NCI-H2029 treated with DMSO at 0.1 percent for 48 hours (cell line): ENCODE measurements at regions not wholly inside any gene's neighbourhood (a gene's known extent, or its start where the extent isn't known, plus 50 kb on each side); places are given as distances from the start of the nearest gene placed in this dataset.

ENCODE experiments used
- DNase-seq: peaks from one replicate; lab custom pipeline; 2025; lab: John Stamatoyannopoulos, UW

GRCh38 chr15:70505936-70506912, 257.1 kb downstream of the UACA start:
- no peak for DNase-seq

GRCh38 chr15:70505411-70505919, 257.9 kb downstream of the UACA start:
- no peak for DNase-seq

- no peak for DNase-seq
These were observed 258.4 kb downstream of the UACA start for GRCh38 chr15:70504988-70505387.

- no peak for DNase-seq
These were observed 258.9 kb downstream of the UACA start for GRCh38 chr15:70504299-70504951.

DNA sequence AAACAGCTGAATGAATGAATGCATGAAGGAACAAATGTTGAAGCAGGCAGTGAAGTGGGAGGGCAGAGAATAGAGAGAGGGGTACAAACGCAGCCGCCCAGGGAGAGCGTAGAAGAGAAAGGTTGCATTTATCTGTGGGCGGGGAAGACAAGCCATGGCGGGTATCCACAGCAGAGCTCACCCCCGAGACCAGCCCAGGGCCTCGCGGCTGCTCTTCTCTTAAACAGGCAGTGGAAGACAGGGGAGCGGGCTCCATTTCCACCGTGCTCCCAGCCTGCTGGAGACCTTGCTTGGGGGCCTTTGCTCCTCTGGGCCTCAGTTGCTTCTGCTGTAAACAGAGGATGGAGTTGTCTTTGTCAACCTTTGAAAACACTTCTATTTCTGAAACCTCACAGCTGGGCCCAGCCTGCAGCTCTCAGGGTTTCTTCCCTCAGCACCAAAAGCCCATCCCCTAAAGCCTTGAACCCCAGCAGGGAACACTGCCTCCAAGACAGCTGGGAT, 259.5 kb downstream of the UACA start:
- no peak for DNase-seq

DNA sequence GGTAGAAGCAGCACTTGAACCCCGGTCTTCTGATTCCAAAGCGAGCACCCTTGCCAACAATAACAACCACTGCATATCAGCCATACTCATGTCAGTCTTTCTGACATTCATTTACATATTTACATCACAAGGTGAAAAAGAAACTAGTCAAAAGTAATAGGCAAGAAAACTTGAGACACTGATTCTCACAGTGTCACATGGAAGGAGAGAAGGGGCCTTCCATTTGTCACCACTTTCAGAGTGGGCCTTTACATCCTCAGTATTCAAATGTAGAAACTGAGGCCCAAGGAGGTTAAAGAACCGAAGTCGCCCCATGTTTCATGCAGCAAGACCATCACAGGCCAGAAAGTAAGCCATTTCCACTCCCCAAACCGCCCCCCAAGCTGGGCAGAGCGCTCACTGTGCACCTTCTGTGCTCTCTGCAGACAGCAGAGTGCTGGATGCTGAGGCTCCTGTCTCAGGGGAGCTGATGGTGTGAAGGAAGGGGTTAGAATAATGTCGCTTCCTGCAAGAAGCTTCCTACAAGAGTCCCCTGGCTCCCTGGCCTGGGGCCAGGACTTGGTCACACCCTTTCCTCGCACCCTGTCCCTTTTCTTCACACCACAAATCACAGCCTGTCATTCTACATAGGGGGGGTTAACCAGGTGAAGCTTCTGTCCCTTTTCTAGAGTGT, 260.1 kb downstream of the UACA start:
- no peak for DNase-seq

DNA sequence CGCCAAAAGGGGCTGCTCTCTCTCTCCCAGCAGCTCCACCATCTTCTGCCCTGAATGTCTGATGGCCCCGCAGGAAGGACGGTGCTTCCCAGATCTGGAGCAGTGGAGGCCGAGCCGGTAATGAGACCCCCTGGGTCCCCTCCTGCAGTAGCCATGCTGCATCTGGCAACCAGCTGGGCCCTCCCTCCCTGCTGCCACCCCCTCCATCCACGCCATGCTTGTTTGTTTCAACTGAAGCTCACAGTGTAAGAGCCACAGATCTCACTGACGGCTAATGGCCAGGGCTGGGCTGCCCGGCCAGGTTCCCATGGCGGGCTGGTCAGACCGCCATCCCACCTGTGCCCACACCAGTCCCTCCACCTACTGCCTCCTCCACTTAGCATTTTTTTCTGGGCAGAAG, 260.8 kb downstream of the UACA start:
- no peak for DNase-seq

DNA sequence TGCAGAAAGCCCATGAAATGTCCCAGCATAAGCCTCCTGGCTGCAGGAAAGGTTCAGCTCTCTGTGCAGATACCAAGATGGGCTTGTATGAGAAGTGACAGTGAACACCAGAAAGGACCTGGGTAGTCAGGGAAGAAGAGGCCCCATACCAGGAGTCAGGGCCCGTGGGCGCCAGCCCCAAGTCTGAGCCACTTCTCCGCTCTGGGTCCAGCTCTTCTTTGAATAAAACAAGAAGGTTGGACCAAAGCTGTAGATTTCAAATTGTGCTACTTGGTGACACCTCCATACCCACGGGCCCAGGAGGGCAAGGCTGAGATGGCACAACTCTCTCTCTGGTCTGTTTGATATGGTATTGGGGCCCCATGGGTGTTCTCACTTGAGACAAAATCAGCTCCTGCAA, 261.5 kb downstream of the UACA start:
- no peak for DNase-seq

DNA sequence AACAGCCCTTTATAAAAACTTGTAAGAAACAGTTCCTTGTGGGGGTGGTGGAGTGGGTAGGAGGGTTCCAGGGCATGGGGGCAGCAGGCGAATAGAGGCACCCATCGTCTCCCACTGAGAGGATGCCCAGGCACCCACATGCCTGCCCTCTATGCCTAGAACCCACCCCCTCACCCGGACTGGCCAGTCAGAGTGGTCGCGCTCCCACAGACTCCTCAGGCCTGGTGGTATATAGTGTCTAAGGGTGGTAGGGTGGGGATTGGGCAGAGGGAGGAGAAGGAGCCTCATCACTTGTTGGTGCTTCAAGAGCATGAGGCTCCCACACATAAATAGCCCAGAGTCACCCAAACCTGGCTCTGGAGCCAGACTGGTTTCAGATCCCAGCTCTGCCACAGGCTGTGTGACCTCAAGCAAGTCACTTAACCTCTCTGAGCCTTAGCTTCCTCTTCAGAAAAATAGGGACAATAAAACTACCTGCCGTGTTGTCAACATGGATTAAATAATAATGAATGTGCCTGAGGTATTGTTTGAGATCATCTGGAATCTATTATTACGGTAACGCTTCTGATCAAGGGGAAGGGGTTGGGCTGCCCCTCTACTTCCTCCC, 262.1 kb downstream of the UACA start:
- no peak for DNase-seq

DNA sequence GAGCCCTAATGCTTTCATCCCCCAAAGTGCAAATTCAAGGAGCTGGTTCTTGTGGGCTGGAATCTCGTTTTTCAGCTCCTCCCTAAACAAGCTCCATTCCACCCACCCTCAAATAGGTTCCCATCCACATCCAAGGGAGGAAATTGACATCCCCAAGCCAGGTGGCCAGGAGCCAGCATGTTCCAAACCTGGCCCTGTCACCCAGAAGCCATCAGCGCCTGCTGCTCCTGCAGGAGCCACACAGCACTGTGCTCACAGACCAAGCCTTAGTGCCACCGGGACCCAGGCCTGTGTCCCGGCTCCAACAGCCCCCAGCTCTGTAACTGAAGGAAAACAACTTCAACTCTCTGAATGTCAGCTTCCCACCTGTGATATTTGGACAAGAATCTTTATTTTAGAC, 263.6 kb downstream of the UACA start:
- no peak for DNase-seq

- no peak for DNase-seq
These were observed 265.2 kb downstream of the UACA start for GRCh38 chr15:70498096-70498626.

DNA sequence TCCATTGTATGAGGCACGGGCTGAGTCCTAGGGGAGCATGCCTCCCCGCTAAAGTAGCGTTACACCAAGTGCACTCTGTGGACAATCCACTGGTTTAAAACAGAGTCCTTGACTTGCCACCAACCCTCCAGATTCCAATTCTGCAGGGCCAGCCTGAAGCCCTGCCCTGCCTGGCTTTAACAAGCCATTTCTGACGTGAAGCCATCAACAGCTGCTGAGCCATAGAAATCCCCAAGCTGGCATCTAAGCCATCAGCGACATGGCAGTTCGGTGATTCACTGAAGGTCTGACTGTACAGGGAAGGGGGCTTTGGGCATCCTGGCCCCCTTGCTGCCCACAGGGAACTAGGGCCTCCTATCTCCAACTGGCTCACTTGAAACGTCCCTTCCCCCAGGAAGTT, 265.7 kb downstream of the UACA start:
- no peak for DNase-seq

DNA sequence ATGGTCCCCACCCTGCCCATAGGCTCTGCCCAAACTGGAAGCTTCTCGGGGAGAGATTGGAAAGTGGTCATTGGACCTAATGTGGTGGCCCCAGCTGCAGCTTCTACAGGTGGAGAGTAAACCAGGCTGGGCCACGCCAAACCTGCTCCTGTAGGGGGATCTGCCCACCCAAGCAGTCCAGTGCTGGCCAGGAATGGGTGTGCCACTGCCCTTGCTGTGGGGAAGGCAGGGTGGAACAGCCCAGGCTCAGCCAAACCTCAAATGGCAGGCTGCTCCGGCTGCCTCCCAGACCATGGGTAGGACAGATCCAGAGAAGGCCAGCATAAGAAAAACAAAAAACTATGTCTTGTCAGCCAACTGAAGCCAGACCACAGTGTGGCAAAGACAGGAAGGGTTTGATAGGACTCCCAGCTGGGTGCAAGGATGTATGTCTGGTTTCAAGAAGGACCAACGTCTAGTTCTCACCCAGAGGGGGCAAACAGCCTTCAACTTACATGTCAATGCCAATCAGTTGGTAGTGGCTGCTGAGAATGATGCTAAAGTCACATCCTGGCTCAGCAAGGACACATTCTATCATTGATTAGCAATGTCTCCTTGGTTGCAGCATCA, 267.3 kb downstream of the UACA start:
- DNase-seq, result no peak

DNA sequence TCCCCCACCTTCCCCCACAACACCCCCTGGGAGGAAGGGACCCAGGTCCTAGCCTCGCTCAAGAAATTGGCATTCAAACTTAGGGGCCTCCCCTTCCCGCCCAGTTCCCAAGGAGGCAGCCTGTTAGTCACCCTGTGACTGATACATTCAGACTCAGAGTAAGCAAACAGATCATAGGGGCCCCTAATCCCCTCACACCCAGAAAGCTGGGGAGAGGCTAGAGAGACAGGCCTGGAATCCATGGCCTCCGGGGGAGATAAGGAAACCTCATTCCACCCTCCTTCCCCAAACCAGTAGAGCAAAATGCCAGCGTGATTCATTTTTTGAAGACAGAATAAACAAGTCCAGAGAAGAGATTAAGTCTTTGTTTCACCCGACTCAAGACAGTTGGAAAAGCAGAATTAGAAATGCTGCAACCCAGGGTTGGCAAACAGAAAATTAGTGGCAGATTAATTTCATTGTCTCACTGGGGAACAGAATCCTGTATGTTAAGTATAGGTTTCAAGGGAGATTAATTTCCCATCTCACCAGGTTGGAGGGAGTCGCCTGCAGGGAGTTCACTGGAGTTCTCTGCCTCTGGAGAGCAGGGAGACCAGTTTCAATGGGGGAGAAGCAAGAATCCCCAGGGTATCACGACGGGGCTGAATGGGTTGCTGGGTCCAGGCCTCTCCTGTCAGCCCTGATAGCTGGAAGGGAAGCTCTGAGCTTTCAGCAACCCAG, 268.3 kb downstream of the UACA start:
- no peak for DNase-seq

- DNase-seq, result no peak
These were observed 268.9 kb downstream of the UACA start for GRCh38 chr15:70494517-70494851.

DNA sequence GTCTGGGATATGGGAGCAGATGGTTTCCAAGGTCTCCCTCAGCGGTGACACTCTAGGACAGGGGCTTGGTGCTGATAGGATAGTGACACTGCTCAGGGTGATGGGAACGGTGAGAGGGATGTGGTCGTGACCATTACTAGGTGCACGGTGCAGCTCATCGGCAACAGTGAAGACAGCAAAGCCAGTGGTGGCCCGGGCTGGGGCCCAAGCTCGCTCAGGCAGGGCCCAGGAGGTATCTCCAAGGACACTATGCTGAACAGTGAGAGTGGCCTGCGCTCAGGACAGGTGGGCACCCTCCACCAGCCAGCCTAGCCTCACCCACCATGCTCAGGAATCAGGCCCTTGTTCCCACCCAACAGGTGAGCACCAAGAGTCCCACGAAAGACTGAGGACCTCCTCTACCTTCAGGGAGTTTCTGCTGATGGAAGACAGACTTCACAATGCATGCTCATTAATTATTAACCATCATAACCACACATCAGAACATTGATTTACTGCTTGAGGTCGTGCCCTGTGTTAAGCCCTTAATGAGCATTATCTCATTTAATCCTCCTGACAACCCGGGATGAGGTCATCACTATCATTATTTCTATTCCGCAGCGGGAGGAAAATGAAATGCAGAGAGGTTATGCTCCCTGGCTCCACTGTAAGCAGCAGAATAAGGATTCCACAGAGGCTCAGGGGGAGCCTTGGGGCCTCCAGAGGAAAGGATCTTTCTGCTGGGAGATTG, 269.4 kb downstream of the UACA start:
- DNase-seq, result no peak

GRCh38 chr15:70493376-70493775, 270.0 kb downstream of the UACA start:
- no peak for DNase-seq

DNA sequence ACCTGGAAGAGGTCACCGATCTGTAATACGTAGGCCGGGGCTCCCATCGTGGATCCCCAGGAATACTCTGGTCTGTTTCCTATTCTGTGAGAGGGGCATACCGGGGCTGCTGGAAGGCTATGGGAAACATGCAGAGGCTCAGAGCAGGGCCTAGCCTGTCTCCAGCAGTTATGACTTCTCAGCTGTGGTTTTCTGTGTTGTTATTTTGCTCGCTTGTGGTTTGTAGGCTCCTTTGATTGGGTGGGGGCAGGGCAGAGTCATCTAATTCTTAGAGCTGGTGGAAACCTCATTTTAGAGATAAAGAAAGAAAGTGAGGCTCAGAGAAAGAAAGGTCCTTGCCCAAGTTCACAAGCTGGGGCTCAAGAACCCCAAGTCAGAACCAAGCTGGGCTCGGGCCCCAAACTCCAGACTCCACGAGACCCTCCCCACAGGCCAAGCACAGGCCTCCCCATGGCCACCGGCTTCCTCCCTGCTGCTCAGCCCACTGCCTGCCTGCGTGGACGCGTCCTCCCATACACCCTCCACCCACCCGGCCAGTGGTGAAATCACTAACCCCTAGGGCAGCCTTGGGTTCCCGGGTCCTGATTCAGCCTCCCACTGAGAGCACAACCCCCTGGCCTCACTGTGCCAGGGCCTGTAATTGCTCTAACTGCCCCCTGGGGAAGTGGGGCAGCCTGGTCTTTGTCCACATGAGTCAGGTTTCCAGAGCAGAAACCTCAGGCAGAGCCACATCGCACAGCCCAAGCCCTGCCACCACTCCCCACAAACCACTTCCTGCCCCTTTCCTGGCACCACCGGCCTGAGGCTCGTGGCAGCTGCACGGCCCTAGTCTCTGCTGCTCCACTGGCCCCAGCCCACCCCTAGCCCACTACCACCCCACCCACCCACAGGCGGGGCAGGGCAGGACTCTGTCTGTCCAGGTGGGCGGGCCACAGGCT, 270.8 kb downstream of the UACA start:
- no peak for DNase-seq

DNA sequence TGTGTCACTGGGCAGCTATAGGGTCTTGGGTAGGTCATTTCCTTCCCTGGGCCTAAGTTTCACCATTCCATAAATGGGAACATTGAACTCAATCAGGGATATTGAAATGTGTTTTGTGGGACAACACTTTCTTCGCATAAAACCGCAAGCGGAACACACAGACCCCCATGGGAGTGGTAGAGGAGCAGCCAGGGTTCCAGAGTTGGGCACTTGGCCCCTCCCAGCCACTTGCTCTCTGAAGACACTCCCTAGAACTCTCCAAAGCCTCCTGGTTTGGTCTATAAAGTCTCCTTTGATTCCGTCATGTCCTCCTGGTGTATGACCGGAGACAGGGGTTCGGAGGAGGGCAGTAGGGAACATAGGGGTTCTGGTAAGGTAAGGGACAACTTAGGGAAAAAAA, 271.7 kb downstream of the UACA start:
- no peak for DNase-seq
